ENCODE measurements at regions not wholly inside any gene's neighbourhood (a gene's known extent, or its start where the extent isn't known, plus 50 kb on each side); places are given as distances from the start of the nearest gene placed in this dataset.
"Not testable (repeated sequence)": the region's sequence is repeated elsewhere in the genome, so short reads cannot be mapped to it uniquely, and the experiment has no call there.

- H3K4me1 Mint-ChIP-seq = peaks cover 23% of the 10 kb centered on the region
- H3K4me3 Mint-ChIP-seq; H3K36me3 Mint-ChIP-seq; H3K27ac Mint-ChIP-seq; DNase-seq (ENCODE audit: low spot score in 2 of 2); H3K9me3 Mint-ChIP-seq; ATAC-seq: not testable (repeated sequence)
Observed at GRCh38 chr2:87519158-87520011, 228.5 kb upstream of the PLGLB2 start.

- DNase-seq (ENCODE audit: low spot score in 2 of 2) = peak in 1 of 2 donors; percentile 66
- H3K4me3 Mint-ChIP-seq = peak overlapping the region; percentile 15
- H3K36me3 Mint-ChIP-seq = not testable (repeated sequence)
Observed at GRCh38 chr2:87521057-87521456, 226.8 kb upstream of the PLGLB2 start.

GRCh38 chr2:87521489-87521888 lies 226.4 kb upstream of the PLGLB2 start:
- not testable (repeated sequence) for H3K36me3 Mint-ChIP-seq; ATAC-seq; H3K9me3 Mint-ChIP-seq; DNase-seq (ENCODE audit: low spot score in 2 of 2); H3K27ac Mint-ChIP-seq
- Mint-ChIP-seq H3K4me1 (peaks cover 15% of the 10 kb centered on the region), H3K4me3 (peak overlapping the region; percentile 15)

More at GRCh38 chr2:87521057-87521456, 226.8 kb upstream of the PLGLB2 start:
- not testable (repeated sequence) for H3K27ac Mint-ChIP-seq, H3K9me3 Mint-ChIP-seq
- peaks cover 16% of the 10 kb centered on the region for H3K4me1 Mint-ChIP-seq
- peak; percentile 72 for ATAC-seq

- not testable (repeated sequence) for H3K36me3 Mint-ChIP-seq; H3K4me1 Mint-ChIP-seq; H3K9me3 Mint-ChIP-seq; DNase-seq (ENCODE audit: low spot score in 2 of 2); H3K4me3 Mint-ChIP-seq; H3K27ac Mint-ChIP-seq
- ATAC-seq = peak; percentile 78
Observed at GRCh38 chr2:87524619-87525188, 223.2 kb upstream of the PLGLB2 start.

GRCh38 chr2:87525497-87525991 lies 222.3 kb upstream of the PLGLB2 start:
- not testable (repeated sequence) for H3K36me3 Mint-ChIP-seq, H3K4me3 Mint-ChIP-seq, H3K4me1 Mint-ChIP-seq, H3K9me3 Mint-ChIP-seq, H3K27ac Mint-ChIP-seq
- peak in 1 of 2 donors; percentile 62 for DNase-seq (ENCODE audit: low spot score in 2 of 2)
- ATAC-seq = peak; percentile 75

GRCh38 chr2:87526258-87526657 lies 221.6 kb upstream of the PLGLB2 start:
- not testable (repeated sequence) for H3K4me3 Mint-ChIP-seq; H3K36me3 Mint-ChIP-seq; DNase-seq (ENCODE audit: low spot score in 2 of 2); H3K9me3 Mint-ChIP-seq; ATAC-seq; H3K4me1 Mint-ChIP-seq; H3K27ac Mint-ChIP-seq

DNA sequence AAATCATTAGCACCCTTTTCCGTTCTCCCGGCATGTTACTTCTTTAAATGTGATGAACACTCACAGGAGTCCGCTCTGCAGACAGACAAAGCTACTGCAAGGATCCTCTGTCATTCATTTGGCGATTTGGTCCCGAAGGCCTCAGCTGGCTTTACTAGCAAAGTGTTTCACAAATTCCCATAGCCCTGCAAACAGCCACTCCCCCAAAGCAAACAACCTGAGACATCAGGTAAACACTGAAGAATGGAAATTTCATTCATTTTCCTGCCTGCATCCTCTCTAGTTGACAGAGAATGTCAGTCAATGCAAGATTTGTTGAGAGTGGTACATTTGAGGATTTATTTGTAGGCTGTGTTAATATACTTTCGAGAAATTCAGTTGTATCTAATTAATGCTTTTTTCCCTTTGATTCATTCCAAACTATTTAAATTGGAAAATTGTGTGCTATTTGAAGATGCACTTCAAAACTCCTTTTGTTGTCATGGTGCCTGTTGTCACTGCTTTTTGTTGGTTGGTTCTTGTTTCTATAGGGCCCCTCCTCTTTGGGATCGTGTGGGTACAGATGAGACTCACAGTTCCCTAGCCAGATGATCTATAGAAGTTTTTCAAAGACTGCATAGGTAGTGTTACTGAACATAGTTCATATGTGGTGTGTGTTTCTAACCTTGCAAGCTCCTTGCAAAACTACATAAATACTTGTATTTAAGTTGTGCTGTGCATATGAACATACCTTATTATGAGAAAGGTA lies 215.7 kb upstream of the PLGLB2 start:
- DNase-seq (ENCODE audit: low spot score in 2 of 2); H3K36me3 Mint-ChIP-seq; H3K27ac Mint-ChIP-seq; H3K4me1 Mint-ChIP-seq; H3K4me3 Mint-ChIP-seq; ATAC-seq; H3K9me3 Mint-ChIP-seq: not testable (repeated sequence)

GRCh38 chr2:87533390-87534272 lies 214.3 kb upstream of the PLGLB2 start:
- not testable (repeated sequence) for H3K27ac Mint-ChIP-seq, H3K4me1 Mint-ChIP-seq, H3K9me3 Mint-ChIP-seq, H3K4me3 Mint-ChIP-seq, H3K36me3 Mint-ChIP-seq
- DNase-seq (ENCODE audit: low spot score in 2 of 2) (peak in 1 of 2 donors; percentile 47), ATAC-seq (peak; percentile 3)

DNA sequence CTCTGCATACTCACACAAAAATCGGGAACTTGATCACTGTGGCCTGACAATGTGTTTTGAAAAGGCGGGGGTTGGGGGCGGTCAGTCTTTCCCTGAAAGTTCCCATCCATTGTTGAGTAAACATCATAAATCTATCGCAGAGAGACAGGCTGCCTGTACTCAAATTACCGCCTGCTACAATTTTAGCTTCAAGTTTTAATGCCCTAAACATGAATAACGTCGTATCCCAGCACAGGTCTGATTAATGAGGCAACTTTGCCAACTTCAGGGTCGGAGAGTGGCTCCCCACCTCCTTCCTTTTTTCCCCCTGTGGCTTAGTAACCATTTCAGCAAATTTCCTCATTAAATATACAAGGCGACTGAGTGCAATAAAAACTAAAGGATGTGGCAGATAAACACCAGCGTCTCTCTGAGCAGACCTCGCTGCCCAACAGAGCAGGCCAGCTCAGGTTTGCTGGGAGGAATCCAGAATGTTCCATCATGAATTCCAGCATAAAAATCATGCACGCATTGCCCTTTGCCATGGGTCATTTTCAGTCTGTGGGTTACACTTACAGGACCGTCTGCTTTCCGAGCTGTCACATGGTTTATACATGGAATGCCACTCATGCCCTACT lies 213.5 kb upstream of the PLGLB2 start:
- not testable (repeated sequence) for H3K27ac Mint-ChIP-seq; DNase-seq (ENCODE audit: low spot score in 2 of 2); ATAC-seq; H3K36me3 Mint-ChIP-seq; H3K4me3 Mint-ChIP-seq; H3K4me1 Mint-ChIP-seq; H3K9me3 Mint-ChIP-seq

GRCh38 chr2:87536427-87536826 lies 211.5 kb upstream of the PLGLB2 start:
- H3K36me3 Mint-ChIP-seq, H3K4me1 Mint-ChIP-seq, H3K27ac Mint-ChIP-seq, H3K4me3 Mint-ChIP-seq, H3K9me3 Mint-ChIP-seq, ATAC-seq: not testable (repeated sequence)
- DNase-seq (ENCODE audit: low spot score in 2 of 2) = peak in 1 of 2 donors; percentile 43

GRCh38 chr2:87537251-87537671 lies 210.6 kb upstream of the PLGLB2 start:
- not testable (repeated sequence) for H3K9me3 Mint-ChIP-seq, H3K36me3 Mint-ChIP-seq, H3K4me1 Mint-ChIP-seq
- ATAC-seq (peak; percentile 86), DNase-seq (ENCODE audit: low spot score in 2 of 2) (peak in 1 of 2 donors; percentile 54)
- peak overlapping the region; percentile 32 for H3K4me3 Mint-ChIP-seq
- peak overlapping the region; percentile 82 for H3K27ac Mint-ChIP-seq

- H3K4me3 Mint-ChIP-seq; H3K27ac Mint-ChIP-seq; H3K9me3 Mint-ChIP-seq; H3K4me1 Mint-ChIP-seq; H3K36me3 Mint-ChIP-seq; DNase-seq (ENCODE audit: low spot score in 2 of 2): not testable (repeated sequence)
- ATAC-seq = peak; percentile 60
Observed at GRCh38 chr2:87538268-87538667, 209.6 kb upstream of the PLGLB2 start.

GRCh38 chr2:87539151-87539943 lies 208.5 kb upstream of the PLGLB2 start:
- not testable (repeated sequence) for H3K36me3 Mint-ChIP-seq, ATAC-seq, H3K27ac Mint-ChIP-seq, H3K9me3 Mint-ChIP-seq, H3K4me1 Mint-ChIP-seq, H3K4me3 Mint-ChIP-seq
- peak in 1 of 2 donors; percentile 33 for DNase-seq (ENCODE audit: low spot score in 2 of 2)

- not testable (repeated sequence) for H3K4me1 Mint-ChIP-seq; H3K27ac Mint-ChIP-seq; ATAC-seq; H3K36me3 Mint-ChIP-seq; DNase-seq (ENCODE audit: low spot score in 2 of 2); H3K9me3 Mint-ChIP-seq; H3K4me3 Mint-ChIP-seq
Observed at GRCh38 chr2:87540242-87540641, 207.6 kb upstream of the PLGLB2 start.

Data from stimulated activated effector memory CD8-positive, alpha-beta T cell treated with anti-CD3 and anti-CD28 coated beads, Interleukin-12 subunit alpha, Interleukin-12 subunit beta, amount 100 ng/mL, for 72 hours (primary cell).